ENCODE measurements at regions not wholly inside any gene's neighbourhood (a gene's known extent, or its start where the extent isn't known, plus 50 kb on each side); places are given as distances from the start of the nearest gene placed in this dataset.
"Not testable (repeated sequence)": the region's sequence is repeated elsewhere in the genome, so short reads cannot be mapped to it uniquely, and the experiment has no call there.

- no peak for DNase-seq (ENCODE audit: low spot score)
Observed at GRCh38 chr14:83912032-83912642, 1617.8 kb upstream of the FLRT2 start.

- DNase-seq (ENCODE audit: low spot score): no peak
Observed at GRCh38 chr14:83913476-83913875, 1616.5 kb upstream of the FLRT2 start.

GRCh38 chr14:83918546-83918945, 1611.4 kb upstream of the FLRT2 start:
- DNase-seq (ENCODE audit: low spot score): no peak

- DNase-seq (ENCODE audit: low spot score): not testable (repeated sequence)
Observed at GRCh38 chr14:83919675-83920074, 1610.3 kb upstream of the FLRT2 start.

GRCh38 chr14:83923842-83924241, 1606.1 kb upstream of the FLRT2 start:
- DNase-seq (ENCODE audit: low spot score): no peak

- DNase-seq (ENCODE audit: low spot score): no peak
Observed at GRCh38 chr14:83924259-83924658, 1605.7 kb upstream of the FLRT2 start.

- DNase-seq (ENCODE audit: low spot score): no peak
Observed at GRCh38 chr14:83940253-83940652, 1589.7 kb upstream of the FLRT2 start.

GRCh38 chr14:83958359-83958758, 1571.6 kb upstream of the FLRT2 start:
- no peak for DNase-seq (ENCODE audit: low spot score)

GRCh38 chr14:83960832-83961512, 1569.0 kb upstream of the FLRT2 start:
- no peak for DNase-seq (ENCODE audit: low spot score)

GRCh38 chr14:83969998-83970397, 1559.9 kb upstream of the FLRT2 start:
- DNase-seq (ENCODE audit: low spot score): no peak

- no peak for DNase-seq (ENCODE audit: low spot score)
Observed at GRCh38 chr14:83972631-83973030, 1557.3 kb upstream of the FLRT2 start.

- no peak for DNase-seq (ENCODE audit: low spot score)
Observed at GRCh38 chr14:83974647-83975163, 1555.2 kb upstream of the FLRT2 start.

- DNase-seq (ENCODE audit: low spot score): no peak
Observed at GRCh38 chr14:83975435-83975834, 1554.5 kb upstream of the FLRT2 start.

GRCh38 chr14:83975841-83976770, 1553.8 kb upstream of the FLRT2 start:
- no peak for DNase-seq (ENCODE audit: low spot score)

GRCh38 chr14:83977583-83977982, 1552.4 kb upstream of the FLRT2 start:
- DNase-seq (ENCODE audit: low spot score): no peak

- DNase-seq (ENCODE audit: low spot score): not testable (repeated sequence)
Observed at GRCh38 chr14:83981676-83982258, 1548.2 kb upstream of the FLRT2 start.

- no peak for DNase-seq (ENCODE audit: low spot score)
Observed at GRCh38 chr14:83988275-83988674, 1541.7 kb upstream of the FLRT2 start.

GRCh38 chr14:83991666-83992065, 1538.3 kb upstream of the FLRT2 start:
- DNase-seq (ENCODE audit: low spot score): no peak

GRCh38 chr14:83992857-83993256, 1537.1 kb upstream of the FLRT2 start:
- DNase-seq (ENCODE audit: low spot score): no peak

GRCh38 chr14:83993545-83993944, 1536.4 kb upstream of the FLRT2 start:
- DNase-seq (ENCODE audit: low spot score): no peak

- DNase-seq (ENCODE audit: low spot score): no peak
Observed at GRCh38 chr14:83994020-83994419, 1535.9 kb upstream of the FLRT2 start.

GRCh38 chr14:84001023-84001422, 1528.9 kb upstream of the FLRT2 start:
- no peak for DNase-seq (ENCODE audit: low spot score)

Measured in globus pallidus (tissue), 1 donor.